SH-SY5Y (cell line): ENCODE measurements at regions not wholly inside any gene's neighbourhood (a gene's known extent, or its start where the extent isn't known, plus 50 kb on each side); places are given as distances from the start of the nearest gene placed in this dataset.

Experiments
- GATA2 ChIP-seq: IDR thresholded peaks from 2 replicates; pipeline ENCODE4 v1.6.1; 2011; ENCODE audit warnings: mild to moderate bottlenecking, low read depth, low read length
- GATA3 ChIP-seq: IDR thresholded peaks from 2 replicates; pipeline ENCODE4 v1.6.1; 2011; ENCODE audit warnings: low read depth, mild to moderate bottlenecking, low read length, moderate library complexity

- TF ChIP-seq GATA3 (no peak), GATA2 (no peak)
Observed at GRCh38 chr4:104818579-104818978, 323.9 kb upstream of the CXXC4 start.

GRCh38 chr4:104826171-104826570, 320.5 kb upstream of the TET2 start:
- TF ChIP-seq GATA3, result no peak
- no peak for TF ChIP-seq GATA2

DNA sequence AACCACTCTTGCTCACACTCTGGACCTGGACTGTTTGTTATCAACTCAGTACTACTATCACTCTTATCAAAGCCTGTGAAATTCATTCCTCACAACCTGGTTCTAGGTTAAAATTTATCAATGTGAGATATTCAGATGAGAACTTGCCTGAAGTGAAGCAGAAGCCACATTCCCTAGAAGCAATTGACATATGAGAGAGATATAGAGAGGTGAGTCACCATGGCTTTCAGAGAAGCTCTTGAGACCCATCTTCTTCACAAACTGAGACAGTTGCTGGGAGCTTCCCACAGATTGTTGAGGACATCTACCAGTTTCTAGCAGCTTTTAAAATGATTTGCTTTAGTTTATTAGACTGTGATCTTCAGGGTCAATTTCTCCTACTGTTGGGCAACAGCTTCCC, 316.9 kb upstream of the TET2 start:
- TF ChIP-seq GATA3 (no peak), GATA2 (no peak)

DNA sequence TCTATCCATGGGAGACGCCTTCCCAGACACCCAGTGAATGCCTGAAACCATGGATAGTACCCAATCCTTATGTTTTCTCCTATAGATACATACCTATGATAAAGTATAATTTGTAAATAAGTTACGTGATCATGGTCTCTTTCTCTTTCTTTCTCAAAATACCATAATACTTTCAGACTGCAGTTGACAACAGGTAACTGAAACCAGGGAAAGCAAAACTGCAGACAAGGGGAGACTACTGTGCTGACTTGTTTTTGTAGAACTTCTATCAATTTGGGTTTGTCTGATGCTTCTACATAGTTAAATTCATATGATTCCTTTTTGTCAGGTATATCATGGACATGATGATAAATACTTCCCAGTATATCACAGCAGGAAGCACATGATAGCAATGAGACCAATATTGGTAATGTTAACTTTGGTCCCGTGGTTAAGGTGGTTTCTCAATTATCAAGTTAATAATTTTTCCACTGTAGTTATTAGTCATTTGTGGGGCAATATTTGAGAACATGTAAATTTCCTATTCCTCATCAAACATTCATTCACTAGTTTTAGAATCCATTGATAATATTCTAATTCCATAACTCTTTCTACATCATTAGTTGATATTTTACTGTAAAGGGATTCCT, 298.0 kb upstream of the TET2 start:
- TF ChIP-seq GATA2, result no peak
- no peak for TF ChIP-seq GATA3

DNA sequence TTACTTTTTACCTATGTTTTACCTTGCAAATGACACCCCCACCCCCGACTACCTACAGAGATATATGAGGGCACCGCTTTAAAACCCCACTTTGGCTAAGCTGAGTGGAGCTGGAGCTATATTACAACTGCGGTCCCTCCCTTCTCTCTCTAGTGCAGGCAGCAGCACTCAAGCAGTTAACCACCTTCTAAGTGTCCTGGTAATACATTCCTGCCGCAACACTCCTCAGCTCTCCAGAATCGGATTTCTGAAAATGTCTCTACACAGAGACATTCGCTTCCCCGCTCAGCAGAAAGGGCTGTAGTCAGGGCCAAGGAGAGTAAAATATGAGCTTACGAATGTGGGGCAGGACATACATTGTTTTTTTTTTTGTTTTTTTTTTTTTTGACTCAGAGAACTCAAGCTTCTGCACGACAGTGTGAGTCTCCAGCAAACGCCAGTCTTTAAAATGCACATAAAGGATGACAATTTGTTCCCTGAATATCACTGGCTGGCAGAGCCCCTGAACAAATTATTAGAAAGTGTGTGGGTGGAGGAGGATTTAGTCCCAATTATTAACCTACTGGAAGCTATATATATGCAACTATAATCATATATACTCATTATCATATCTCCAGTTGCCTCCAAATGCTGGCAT, 287.0 kb upstream of the TET2 start:
- no peak for TF ChIP-seq GATA3
- no peak for TF ChIP-seq GATA2

GRCh38 chr4:104860238-104861123, 286.2 kb upstream of the TET2 start:
- TF ChIP-seq GATA2, result no peak
- TF ChIP-seq GATA3, result no peak

DNA sequence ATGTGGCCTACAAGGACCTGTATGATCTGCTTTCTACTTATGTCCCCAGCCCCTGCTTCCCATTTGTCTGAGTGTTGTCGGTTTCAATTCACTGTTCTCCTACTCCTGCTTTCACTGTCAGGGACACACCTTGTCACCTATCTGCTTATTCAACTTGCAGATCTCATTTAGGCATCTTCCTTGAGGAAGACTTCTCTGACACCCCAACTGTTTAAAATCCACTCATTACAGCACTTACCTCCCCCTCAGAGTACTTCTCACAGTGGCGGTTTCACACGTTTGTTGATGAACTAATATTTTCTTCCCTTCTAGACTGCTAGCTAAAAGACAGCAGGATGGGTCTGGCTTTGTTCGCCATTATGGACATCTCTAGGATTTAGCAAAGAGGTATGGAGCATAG, 279.9 kb upstream of the TET2 start:
- no peak for TF ChIP-seq GATA3

DNA sequence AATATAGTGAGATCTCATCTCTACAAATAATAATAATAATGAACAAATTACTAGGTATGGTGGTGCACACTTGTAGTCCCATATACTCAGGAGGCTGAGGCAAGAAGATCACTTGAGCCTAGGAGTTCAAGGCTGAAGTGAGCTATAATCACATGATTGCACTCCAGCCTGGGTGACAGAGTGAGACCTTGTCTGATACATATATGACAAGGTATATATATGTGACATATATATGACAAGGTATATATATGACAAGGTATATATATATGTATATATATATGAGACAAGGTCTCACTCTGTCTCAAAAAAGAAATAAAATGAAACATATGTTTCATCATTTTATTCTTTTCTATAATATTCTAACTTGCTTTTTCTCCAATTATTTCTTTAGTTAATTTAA, 278.1 kb upstream of the TET2 start:
- TF ChIP-seq GATA3, result no peak
- TF ChIP-seq GATA2, result no peak

GRCh38 chr4:104868958-104869357, 277.7 kb upstream of the TET2 start:
- TF ChIP-seq GATA2 (no peak), GATA3 (no peak)

DNA sequence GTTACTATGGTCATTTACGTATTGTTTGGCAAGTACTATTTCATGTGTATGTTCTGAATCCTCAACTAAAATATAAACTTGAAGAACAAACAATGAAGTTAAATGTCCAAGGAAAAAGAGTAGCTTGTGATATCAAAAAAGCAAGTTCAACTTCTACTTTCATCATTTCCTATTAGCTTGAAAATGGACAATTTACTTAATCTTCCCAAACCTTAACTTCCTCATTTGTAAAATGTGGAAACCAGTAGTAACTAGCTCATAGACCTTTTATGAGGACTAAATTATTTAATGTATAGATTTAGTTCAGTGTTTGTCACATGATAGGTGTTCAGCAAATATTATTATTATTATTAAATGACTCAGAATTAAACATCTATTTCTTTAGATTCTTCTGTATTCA, 276.8 kb upstream of the TET2 start:
- TF ChIP-seq GATA3, result no peak
- no peak for TF ChIP-seq GATA2

GRCh38 chr4:104870495-104871233, 276.0 kb upstream of the TET2 start:
- TF ChIP-seq GATA3 (no peak), GATA2 (no peak)

DNA sequence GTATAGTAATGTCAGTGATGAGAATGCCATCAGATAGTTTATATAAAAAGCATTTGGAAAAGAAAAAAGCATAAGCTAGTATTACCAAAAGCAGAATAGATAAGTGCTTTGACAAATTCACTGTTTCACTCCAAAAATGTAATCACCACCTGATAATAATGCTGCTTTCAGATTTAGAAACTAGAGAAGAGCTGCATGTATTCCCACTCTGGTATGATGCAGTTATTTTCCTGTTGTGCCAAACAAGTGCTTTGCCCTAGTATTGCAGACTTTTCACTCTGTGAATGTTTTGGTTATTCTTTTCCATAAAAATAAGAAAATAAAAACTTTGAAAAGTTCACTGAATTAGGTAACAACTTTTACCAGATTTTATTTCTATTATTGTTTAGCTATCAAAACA, 267.7 kb upstream of the TET2 start:
- no peak for TF ChIP-seq GATA3
- no peak for TF ChIP-seq GATA2

- TF ChIP-seq GATA3, result no peak
- no peak for TF ChIP-seq GATA2
Observed at GRCh38 chr4:104879367-104879766, 267.3 kb upstream of the TET2 start.

GRCh38 chr4:104879854-104880253, 266.8 kb upstream of the TET2 start:
- TF ChIP-seq GATA3 (no peak), GATA2 (no peak)
